ENCODE measurements at regions not wholly inside any gene's neighbourhood (a gene's known extent, or its start where the extent isn't known, plus 50 kb on each side); places are given as distances from the start of the nearest gene placed in this dataset.

DNA sequence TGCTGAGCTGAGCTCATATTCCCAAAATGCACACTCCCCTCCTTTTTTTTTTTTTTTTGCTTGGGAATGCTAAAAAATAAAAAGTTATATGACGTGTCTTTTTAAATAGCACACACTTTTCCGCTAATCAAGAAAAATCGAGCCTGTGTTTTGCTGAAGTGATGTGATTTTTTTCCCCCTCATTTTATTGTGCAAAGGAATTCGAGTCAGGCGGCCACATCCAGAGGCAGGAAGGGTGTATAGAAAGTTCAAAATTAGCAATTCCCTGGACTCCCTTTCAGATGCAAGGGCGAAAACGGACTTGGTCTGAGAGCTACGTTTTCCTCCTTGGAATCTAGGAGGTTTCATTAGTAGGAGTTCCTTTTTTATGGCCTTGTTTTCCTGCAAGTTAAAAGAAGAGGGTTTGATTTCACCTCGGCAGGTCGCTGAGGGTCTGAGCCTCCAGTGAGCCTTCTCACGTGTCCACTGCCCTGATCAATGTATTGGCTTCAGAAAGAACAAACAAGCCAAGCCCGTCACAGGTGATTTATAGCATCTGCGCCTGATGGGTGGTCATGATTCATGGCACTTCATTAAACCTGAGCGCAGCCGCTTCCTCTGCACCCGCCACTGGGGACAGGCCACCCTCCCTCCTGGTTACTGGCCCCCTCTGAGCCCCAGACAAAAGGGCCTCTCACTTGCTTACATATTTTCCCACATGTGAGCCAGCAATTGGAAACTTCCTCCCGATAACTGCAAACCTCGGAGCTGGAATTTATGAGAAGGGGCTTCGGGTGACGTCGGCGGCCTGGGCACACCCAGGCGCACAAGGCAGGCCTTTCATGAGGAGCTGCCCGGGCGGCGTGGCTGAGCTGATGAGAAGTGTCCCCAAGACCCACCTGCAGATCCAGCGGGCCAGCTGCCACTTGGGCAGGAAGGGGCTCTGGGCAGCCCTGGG lies 64.4 kb upstream of the LINC01488 start:
- DNase-seq = no peak

DNA sequence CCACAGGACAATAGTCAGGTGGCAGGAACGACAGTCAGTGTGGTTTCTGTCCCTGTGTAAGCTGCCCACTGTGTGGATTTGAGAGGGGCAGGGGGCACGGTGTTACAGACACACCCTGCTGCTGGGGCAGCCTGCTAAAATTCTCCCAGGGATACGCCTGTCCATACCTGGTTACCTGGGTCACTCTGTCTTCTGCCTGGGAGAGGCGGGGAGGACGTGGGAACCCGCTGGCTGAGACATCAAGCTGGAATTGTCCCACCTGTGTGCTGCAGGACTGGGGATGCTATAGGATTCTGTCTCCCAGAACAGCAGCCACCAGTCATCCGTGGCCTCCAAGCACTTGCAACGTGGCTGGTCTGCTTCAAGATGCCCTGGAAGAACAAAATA lies 63.8 kb upstream of the LINC01488 start:
- DNase-seq = no peak

DNA sequence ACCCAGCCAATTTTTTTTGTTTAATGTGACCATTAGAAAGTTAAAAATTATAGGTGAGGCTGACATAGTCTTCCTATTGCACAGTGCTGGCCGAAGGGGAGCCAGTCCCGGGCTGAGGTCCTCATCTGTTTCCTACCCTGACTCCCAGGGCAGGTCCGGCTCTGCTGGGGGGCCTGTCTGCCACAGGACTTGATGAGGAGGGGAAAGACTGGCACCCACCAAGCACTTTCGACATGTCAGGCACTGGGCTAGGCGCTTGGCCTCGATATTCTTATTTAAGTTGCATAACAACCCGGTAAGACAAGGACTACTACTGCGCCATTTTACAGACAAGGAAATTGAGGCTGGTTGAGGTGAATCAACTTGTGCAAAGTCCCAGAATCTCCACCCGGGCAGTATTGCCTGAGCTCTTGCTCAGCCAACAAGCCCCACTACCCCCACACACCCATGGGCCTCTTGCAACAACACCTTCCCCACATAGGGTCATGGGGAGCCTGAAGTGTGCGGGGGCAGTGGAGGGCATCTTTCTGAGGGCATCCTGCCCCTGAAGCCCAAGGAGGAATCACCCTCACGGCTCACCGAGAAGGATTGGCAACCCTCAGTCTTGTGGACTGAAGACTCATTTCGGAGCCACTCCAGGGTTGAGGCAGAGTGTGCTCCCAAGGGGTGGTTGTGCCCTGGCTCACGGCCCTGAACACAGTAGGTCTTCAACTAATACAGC lies 62.7 kb upstream of the LINC01488 start:
- no peak for DNase-seq

DNA sequence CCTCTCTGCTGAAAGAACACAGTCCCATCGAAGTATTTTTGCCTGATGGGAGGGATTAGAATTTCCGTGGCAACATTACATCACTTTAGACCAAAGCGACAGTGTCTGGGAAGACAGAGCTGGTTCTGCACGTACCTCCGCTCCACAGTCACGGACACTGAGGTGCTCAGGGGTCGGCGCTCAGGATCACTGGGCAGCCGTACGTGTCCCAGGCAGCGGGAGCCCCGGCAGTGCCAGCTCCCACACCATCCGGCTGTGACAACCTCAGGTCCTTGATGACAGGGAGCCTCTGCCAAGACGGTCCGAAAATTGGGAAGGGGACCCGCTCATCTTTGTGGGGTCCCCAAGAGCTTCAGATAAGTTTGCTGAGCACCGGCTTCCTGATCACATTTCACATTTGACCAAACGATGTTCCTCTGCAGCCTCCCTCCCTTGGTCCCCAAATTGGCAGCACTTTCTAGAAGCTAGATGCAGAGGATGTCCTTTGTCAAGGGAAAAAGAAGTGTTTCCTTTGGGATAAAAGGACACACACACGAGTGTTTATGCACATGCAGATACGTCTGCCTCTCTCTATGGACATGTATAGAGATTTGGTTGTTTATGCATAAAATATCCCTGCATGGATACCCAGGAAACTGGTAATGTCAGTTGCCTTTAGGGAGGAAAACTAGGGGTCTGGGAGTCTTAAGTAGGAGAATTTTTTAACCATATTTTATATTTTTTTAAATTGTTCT lies 61.6 kb upstream of the LINC01488 start:
- no peak for DNase-seq

DNA sequence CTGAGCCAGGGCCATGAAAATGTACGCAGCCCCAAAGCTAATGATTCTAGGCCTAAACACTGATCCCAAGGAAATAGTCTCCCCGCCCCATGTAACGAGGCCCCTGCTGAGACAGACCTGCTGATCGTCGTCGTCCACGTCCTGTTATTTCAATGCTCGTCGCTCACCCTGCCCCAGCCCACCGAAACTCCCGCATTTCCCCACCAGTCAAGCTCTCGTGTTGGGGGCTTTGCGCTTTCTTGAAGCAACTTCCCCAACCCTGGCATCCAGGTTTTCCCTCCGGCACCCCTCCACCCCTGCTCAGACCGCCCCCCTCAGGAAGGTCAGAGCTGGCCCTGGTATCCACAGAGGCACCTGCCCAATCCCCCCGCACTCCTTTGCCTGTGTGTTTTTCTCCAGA lies 58.8 kb upstream of the LINC01488 start:
- DNase-seq = no peak

DNA sequence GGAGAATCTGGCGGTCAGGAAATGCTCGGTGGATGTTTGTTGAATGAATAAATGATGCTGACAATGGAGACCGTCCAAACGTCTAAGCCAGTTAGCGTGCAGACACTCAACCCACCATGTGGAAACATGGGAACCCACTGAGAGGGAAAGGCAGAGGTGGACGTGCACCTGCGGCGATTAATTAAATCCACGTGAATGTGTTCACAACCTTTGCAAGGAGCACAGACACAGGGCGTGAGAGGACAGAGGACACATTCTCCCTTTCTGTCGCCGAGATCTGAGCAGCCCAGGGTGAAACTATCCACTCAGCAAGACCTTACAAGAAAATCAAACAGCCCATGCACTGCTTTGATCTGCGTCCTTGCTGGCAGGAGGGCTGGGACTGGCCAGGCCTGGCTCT lies 58.3 kb upstream of the LINC01488 start:
- no peak for DNase-seq

DNA sequence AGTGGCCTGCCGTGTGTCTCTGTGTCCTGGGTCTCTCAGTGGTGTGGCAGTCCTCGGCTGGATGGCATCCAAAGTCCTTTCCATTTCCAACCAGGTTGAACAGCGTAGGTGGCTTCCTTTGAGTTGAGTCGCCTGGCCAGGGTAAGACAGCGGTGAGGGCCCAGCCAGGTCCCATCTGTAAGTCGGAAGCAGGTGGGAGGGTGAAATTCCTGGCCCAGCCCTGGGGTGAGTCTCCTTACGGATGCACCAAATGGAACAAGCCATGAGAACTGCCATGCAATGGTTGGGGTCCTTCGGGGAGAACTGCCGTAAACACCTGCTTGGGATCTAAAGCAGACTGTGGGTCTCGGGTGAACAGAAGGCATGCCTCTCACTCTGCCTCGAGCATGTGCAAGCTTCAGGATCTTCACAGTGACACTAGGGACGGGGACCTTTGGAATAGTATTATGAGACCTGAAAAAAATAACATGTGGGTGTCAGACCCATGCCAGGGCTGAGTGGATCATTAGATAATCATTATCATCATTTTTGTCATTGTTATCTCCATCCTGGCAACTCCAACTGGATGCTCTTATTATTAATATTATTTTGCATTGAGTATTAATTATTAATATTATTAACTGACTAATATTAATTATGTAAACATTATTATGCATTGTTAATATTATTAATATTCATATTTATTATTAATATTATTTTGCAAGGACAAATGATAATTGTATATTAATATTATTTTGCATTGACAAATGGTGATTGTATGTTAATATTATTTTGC lies 57.7 kb upstream of the LINC01488 start:
- no peak for DNase-seq

DNA sequence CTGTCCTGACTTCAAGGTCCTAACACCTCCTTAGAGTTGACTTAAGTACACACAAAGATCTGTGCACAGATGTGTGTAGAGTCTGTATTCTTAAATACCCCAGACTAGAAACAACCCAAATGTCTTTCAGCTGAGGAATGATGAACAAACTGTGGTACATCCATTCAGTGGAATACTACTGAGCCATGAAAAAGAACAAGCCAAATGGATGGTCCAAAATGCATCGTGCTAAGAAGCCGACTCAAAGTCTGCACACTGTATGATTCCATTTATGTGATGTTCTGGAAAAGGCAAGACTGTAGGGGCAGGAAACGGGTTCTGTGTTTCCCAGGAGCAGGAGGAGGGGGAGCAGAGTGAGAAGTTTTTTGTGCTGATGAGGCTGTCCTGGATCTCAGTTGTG lies 56.7 kb upstream of the LINC01488 start:
- DNase-seq = no peak

DNA sequence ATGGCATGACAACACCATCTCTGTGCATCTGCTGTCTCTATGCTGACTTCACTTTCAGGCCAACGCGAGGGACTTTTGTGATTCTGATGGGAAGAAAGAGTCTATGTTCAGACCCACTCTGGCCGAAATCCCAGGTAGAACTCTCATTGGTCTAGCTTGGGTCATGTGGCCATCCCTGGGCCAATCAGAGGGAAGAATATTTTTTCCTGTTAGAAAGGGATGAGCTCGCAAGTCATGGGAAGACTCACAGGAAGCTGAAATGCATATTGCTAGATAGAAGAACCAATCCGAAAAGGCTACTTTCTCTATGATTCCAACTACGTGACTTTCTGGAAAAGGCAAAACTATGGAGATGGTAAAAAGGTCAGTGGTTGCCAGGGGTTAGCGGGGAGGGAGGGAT lies 56.0 kb upstream of the LINC01488 start:
- no peak for DNase-seq

DNA sequence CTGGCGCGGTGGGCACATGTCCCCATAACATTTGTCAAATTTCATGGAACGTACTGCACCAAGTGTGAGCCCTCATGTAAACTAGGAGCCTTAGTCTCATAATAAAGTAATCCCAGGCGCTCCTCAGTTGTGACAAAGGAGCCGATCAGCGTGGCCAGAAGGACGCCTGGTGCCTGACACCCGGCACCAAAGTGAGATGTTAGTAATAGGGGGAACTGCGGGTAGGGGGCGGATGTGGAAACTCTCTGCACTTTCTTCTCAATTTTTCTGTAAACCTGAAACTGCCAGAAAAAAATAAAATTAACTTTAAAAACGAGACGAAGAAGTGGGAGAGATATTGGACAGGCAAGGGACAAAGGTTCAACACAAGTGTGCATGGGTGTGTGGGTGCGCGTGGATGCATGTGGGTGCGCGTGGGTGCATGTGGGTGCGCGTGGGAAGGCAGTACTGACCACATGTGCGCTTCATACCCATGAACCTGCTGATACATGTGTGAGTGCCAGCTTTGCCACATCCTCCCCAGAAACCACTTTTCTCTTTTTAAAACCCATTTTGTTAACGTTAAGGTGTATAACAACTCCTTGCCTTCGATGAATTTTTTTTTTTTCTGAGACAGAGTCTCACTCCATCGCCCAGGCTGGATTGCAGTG lies 55.4 kb upstream of the LINC01488 start:
- DNase-seq = no peak

DNA sequence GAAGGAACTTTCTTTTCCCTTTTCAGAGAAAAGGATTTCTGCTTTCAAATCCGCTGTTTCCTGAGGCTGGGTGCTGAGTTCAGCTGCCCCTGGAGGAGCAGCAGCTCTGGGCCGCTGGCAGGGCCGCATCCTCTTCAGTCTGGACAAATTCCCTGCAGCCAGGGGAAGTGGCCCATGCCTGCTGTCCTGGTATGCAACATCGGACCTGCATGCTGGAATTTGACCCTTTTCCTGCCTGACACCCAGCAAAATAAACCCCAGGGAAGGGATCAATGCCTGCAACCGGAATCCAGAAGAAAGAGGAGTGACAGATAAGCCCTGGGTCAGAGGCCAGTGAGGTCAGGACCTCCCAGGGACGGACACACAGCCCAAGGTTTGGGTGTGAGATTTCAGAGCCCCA lies 54.1 kb upstream of the LINC01488 start:
- no peak for DNase-seq

DNA sequence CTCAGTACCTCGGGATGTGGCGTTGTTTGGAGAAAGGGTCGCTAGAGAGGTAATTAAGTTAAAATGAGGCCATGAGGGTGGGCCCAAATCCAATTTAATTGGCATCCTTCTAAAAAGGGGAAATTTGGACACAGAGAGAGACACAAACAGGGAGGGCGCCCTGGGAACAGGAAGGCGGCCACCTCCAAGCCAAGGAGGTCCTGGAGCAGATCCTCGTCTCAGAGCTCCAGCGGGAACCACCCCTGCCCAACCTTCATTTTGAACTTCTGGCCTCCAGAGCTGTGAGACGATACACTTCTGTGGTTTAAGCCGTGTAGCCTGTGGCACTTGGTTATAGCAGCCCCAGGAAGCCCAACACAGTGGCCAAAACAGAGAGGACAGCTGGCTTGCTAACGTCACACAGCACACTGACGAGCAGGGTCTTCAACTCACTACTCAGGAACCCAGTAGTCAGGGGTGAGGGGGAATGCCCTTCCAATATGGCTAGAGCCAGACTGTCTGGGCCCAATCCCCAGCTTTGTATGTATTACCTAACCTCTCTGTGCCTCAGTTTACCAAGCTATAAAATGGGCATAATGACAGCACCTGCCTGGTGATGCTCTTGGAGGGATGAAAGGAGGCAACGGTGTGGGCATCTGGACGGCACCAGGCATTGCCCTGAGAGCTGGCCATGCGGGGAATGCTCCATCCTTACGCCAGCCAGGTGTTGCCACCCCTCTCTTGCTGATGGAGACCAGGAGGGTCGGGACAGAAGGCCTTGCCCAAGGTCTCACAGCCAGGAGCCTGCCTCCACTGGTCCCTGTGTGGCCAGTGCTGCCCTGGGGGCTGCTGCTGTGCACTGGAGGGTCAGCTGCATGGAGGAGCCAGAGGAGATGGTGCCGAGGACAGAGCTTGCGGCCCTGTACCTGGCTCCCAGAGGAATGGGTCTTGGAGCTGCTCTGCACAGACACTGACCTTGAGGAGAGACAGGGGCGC lies 53.3 kb upstream of the LINC01488 start:
- DNase-seq = no peak

DNA sequence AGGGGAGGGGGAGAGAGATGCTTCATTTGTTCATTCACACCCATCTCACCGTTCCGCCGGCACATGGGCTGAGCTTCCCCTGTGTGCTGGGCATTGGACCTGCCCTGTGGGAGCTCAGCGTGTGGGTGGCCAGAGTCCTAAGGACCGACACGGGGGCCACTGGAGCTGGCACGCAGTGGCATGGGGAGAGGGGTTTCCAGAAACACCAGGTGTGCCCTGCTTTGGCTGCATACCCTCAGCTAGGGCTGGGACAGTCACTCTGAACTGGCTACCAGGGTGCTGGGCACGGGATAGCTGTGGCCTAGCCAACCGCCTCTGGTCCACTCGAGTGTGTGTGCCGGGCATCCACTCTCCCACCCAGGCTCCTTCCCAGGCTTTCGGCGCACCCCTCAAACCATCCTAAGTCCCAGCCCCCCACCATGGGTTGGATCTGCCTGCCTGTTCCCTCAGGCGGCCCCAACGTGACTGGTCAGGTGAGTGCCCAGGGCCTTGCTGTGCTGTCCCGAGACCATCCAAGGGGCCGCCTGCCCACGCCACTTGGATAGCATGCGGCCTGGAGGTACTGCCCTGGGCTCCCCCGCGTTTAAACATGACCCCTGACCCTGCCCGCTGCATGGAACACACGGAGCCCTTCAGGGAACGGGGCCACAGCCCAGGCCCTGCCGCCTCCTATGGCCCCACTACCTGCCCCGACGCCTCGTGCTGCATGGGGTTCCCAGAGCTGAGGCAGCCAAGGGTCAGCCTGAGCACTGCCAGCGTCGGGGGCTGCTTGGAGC lies 51.6 kb upstream of the LINC01488 start:
- DNase-seq = no peak

DNA sequence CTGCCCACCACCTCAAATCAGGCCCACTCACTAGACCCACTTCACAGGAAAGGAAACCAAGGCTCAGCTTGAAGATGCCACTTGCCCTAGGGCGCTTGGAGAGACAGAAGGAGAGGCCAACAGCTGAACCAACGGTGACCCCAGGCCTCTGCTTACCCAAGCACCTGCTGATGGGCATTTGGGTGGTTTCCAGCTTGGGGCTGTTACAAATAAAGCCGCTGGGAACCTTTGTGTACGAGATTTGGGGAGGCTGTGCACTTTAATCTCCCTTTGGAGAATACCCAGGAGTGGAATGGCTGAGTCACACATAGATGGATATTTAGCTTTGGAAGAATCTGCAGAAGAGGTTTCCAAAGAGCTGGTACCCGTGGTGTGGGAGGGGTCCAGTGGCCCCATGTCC lies 50.9 kb upstream of the LINC01488 start:
- no peak for DNase-seq

DNA sequence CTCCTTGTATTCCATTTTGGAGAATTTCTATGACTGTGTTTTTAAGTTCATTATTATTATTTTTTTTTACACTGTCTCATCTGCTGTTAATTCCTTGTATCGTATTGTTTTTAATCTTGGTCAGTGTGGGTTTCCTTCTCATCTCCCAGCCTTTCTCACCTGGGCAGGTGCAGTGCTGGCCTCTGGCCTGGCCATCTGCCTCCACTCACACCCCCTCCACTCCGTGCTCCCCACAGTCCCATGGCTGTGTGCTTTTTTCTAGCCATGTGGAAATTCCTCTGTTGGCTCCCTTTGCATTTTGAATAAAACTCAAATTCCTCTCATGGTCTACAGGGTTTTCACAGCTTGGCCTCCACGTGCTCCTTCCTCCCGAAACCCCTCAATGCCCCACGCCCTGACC lies 50.3 kb upstream of the LINC01488 start:
- no peak for DNase-seq
